Islet precursor cell (in vitro differentiated cells): ENCODE measurements at regions not wholly inside any gene's neighbourhood (a gene's known extent, or its start where the extent isn't known, plus 50 kb on each side); places are given as distances from the start of the nearest gene placed in this dataset.
"Not testable (repeated sequence)": the region's sequence is repeated elsewhere in the genome, so short reads cannot be mapped to it uniquely, and the experiment has no call there.

Experiments
- DNase-seq: peaks from one replicate; pipeline ENCODE4 v3.0.0-alpha.2; 2018

DNA sequence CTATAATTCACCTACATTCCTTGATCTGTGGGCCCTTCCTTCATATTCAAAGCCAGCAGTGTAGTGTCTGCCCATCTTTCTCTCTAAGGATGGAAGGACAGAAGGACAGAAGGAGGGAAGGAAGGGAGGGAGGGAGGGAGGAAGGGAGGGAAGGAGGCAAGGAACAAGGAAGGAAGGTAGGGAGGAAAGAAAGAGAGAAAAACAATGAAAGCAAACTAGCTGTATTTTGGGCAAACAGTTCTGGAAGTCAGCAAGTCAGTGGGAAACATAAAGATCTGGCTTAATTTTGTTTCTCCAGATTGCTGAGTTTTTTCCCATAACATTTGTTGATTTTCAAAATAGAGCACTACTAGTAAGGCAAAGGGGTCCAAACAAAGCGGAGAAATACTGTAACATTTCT, 555.2 kb upstream of the EPHA5 start:
- DNase-seq: no peak

DNA sequence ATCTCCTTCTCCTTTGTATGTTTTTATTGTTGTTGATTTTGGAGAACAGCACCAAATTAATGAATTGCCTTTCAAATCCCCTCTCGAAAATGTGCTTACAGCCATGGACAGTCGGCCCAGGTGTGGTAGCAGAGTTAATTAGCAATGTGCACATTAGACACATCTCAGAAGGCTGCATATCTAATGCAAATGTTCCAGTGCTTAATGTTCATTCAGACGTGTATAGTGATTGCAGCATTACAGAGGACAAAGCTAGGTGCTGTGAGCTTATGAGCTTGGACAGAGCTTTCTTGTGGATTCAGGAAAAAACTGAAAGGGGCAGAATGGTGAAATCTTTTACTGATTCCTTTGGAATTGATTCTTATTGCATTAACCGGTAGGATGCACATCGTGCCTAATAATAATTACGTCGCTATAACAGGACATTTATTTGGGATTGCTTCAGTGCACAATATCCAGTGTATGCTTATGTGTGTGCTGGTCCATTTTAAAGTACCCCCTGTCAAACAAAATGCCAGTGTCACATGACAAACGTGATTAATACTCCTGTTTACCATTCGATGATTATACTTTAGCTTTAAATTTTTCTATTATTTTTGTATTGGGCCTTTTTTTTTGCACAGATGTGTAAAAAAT, 552.9 kb upstream of the EPHA5 start:
- no peak for DNase-seq

GRCh38 chr4:66219401-66219800, 549.1 kb upstream of the EPHA5 start:
- DNase-seq: no peak

DNA sequence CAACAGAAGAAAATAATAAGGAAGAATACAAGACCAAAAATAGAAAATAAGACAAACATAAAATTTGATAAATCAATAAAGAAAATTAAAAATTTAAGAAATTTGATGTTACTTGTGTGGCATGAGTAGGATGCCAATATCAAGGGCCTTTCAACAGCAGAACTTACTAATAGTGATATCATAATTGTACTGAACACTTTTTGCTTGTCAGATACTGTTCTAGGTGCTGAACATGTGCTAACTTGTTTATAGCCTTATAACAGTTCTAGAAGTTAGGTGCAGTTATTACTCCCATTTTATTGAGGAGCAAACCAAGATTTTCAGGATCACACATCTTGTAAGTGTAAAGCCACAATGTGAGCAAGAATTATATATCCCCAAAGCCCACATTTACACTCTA, 546.0 kb upstream of the EPHA5 start:
- DNase-seq: no peak

GRCh38 chr4:66212489-66212888, 542.2 kb upstream of the EPHA5 start:
- no peak for DNase-seq

GRCh38 chr4:66204534-66205247, 534.4 kb upstream of the EPHA5 start:
- no peak for DNase-seq

DNA sequence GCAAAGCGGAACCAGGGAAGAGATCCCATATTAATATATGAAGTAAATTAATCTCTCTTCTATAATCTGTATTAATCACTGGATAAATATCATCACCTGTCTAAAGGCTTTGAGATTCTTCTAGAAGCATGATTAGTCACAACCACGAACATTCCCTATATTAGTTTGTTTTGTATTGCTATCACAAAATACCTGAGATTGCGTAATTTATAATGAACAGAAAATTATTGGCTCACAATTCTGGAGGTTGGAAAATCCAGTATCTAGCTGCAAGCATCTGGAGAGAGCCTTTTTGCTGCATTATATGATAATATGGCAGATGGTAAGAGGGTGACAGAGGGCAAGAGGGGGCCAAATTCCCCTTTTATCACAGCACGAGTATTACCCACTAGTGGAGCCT, 532.6 kb upstream of the EPHA5 start:
- no peak for DNase-seq

DNA sequence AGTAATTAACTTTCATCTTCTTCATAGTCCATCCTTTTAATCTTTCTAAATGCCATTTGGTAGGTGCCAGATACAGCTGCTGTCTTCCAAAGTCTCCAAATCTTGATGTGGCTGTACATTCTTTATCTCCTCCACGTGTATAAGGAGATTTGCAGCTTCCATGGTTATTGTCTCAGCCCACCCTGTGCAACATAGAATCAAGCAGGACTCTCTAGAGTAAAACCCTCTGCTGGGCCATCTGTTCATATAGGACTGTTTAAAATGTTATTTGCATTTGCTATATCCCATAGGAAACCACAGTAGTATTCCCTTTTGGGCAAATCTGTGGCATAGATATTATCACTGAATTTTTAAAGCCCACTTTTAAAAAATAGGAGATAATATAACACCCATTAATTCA, 527.2 kb upstream of the EPHA5 start:
- DNase-seq: no peak

GRCh38 chr4:66193487-66193886, 523.2 kb upstream of the EPHA5 start:
- DNase-seq: no peak

DNA sequence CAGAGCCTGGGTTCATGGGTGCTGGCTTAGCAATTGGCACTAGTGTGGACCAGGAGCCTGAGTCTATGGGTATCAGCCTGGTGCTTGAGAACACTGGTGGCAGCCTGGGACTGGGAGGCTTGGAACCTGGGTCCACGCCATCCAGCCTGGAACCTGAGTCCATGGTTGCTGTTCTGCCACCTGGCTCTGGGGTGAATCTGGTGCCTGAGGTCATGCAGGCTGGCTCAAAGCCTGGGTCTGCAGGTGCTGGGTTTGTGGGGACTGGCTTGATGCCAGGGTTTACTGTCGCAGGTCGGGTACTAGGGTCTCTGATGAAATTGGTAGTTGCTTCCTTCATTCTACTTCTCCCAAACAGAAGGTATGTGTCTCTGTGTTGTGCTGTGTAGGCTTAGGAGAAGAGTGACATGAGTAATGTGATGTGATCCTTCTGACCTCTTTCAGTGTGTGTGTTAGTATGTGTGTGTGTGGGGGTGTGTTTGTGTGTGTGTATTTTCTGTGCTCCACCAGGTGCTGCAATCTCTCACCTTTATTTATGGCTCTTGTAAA, 517.0 kb upstream of the EPHA5 start:
- DNase-seq: no peak

DNA sequence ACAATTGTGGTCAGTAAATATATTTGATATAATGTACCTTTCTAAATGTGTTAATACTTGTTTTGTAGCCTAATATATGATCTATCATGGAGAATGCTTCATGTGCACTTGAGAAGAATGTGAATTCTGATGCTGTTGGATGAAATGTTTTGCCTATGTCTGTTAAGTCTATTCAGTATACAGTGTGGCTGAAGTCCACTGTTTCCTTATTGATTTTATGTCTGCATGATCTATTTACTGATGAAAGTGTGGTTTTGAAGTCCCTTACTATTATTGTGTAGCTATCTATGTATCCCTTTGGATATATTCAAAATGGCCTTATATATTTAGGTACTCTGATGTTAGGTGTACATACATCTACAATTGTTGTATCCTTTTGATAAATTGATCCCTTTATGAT, 515.8 kb upstream of the EPHA5 start:
- DNase-seq: no peak

- DNase-seq: no peak
These were observed 512.3 kb upstream of the EPHA5 start for GRCh38 chr4:66182636-66183035.

DNA sequence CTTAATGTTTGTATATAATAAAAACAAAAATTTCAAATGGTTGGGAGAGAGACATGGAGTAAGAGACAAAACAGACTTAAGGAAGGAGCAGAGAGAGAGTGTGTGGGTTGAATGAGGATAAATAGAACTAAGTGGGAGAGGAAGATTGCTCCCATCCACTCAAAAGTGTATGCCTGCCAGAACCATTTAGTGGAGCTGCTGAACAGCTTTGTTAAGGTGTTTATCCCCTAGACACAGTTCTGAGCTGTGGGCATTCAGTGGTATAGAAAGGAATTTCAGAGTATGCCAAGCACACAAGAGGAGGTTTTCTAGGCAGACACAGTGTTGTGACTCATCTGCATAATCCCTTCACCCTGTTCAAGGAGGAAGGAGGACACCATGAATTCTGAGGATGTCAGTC, 508.6 kb upstream of the EPHA5 start:
- DNase-seq: no peak

- no peak for DNase-seq
These were observed 499.1 kb upstream of the EPHA5 start for GRCh38 chr4:66169341-66169740.

DNA sequence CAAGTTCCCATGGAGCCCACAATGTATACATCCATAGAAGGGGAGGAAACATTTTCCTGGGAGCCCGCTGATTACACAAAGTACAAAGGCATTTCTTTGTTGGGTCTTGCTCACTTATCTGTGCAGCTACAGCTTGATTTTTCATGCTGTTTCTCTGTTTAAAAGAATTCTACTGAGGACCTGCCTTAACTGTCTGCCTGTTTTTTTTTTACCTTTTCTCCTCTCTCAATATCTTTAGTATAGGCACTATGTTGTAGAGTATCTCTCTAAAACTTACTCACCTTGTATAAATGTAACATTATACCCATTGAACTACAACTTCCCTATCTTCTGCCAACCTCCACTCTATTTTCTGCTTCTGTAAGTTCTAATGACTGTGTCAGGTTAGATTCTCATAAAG, 494.6 kb upstream of the EPHA5 start:
- no peak for DNase-seq

DNA sequence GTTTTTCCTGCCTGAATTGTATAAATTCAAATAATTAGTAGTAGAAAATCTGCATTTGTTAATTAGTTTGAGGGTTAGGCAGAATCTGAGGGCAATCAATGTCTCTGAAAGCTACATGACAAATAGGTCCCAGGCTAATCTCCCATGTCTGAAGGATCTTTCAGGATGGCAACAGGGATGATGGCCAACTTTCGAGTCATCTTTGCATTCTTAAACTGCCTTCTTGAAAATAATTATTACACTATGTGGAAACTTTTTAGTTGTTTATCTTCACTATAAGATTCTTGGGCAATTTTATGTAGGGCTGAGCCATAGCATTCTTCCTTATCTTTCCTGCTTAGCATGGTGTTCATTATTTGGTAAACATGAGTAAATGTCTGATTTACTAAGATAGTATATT, 490.3 kb upstream of the EPHA5 start:
- no peak for DNase-seq

GRCh38 chr4:66157594-66157993, 487.3 kb upstream of the EPHA5 start:
- no peak for DNase-seq

- no peak for DNase-seq
These were observed 459.8 kb upstream of the EPHA5 start for GRCh38 chr4:66130042-66130441.

DNA sequence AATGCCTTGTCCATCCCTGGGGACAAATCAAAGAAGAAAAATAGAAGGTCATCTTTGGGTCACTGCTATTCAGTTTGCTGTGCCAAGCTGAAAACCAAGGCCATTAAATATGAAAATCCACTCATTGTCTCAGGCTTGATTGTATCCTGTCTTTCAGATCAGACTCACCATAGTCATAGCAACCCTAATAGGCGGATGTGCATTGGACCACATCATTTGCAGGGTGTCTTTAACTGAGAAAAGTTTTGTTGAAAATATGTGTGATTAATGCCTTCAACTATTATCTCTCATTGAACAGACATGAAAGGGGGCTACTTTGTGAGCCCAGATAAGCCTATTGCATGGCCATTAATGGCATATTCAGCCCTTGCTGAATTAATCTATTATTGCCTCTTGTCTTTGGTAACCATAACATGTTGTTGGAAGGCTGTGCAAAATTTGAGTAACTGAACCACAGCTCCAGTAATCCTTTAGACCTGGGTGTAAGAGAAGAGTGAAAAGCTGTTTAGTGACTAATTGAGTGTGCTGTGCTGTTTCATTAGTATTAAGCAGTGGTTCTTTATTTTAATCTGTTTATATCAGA, 453.6 kb upstream of the EPHA5 start:
- no peak for DNase-seq

- no peak for DNase-seq
These were observed 452.9 kb upstream of the EPHA5 start for GRCh38 chr4:66123190-66123589.

DNA sequence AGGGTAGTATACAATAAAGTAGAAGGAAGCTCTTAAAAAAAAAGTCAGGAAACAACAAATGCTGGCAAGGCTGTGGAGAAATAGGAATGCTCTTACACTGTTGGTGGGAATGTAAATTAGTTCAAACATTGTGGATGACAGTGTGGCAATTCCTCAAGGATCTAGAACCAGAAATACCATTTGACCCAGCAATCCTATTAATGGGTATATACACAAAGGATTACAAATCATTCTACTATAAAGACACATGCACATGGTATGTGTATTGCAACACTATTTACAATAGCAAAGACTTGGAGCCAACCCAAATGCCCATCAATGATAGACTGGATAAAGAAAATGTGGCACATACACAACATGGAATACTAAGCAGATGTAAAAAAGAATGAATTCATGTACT, 444.9 kb upstream of the EPHA5 start:
- not testable (repeated sequence) for DNase-seq

GRCh38 chr4:66108898-66109297, 438.6 kb upstream of the EPHA5 start:
- DNase-seq: no peak

DNA sequence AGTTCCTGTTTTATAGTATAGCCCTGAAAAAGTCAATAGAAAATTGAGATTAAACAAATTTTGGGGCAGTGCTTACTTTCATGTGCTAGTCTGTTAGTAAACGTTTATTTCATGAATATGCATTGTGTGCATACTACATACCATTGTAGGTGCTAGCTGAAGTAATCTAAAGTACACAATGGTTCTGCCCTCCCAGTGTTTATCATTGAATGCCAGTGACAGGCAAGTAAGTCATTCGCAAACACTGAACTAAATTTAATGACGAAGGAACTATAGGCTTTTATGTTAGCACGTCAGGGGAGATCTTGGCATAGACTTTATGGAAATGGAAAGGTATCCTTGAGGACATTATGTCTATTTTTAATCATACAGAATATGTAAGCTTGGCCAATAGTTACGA, 426.9 kb upstream of the EPHA5 start:
- DNase-seq: no peak

DNA sequence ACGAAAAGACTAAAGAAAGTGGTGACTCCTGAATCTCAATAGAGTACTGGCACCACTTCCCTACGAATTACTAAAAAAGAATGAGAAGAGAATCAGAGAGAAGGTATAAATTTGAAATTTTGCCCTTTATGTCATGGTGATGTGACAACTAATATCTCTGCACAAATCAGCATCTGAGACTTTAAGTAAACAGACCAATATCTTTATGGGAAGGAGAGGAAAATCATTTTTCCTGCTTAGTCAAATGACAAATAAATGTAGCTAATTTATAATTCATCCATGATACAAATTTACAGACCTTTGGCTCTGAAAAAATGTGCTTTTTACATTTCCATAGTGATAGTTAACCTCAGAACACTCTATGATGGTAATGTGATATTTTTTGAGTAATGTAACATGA, 424.8 kb upstream of the EPHA5 start:
- DNase-seq: no peak
